Stimulated activated CD4-positive, alpha-beta T cell treated with anti-CD3 and anti-CD28 coated beads, Interleukin-2, amount 100 ng/mL, for 48 hours (primary cell): ENCODE measurements at regions not wholly inside any gene's neighbourhood (a gene's known extent, or its start where the extent isn't known, plus 50 kb on each side); places are given as distances from the start of the nearest gene placed in this dataset.
"Not testable (repeated sequence)": the region's sequence is repeated elsewhere in the genome, so short reads cannot be mapped to it uniquely, and the experiment has no call there.

Experiments used
- DNase-seq, 2 donors: peaks; one replicate each; pipeline ENCODE4 v3.0.0-alpha.2; 2020

DNA sequence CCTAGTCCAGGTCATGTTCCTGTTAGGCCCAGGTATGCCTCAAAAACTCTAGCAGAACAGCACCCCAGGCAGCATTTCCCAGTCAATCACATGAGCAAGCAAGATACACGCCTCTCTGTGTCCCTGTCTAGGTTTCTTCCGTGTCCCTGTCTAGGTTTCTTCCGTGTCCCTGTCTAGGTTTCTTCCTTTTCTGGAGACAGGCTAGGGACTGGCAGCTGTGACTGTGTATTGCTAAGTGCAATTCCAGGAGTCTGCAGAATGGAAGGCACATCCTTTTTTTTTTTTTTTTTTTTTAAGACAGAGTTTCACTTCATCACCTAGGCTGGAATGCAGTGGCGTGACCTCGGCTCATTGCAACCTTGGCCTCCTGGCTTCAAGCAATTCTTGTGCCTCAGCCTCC is 77.6 kb downstream of the SETD4 start:
- no peak for DNase-seq

DNA sequence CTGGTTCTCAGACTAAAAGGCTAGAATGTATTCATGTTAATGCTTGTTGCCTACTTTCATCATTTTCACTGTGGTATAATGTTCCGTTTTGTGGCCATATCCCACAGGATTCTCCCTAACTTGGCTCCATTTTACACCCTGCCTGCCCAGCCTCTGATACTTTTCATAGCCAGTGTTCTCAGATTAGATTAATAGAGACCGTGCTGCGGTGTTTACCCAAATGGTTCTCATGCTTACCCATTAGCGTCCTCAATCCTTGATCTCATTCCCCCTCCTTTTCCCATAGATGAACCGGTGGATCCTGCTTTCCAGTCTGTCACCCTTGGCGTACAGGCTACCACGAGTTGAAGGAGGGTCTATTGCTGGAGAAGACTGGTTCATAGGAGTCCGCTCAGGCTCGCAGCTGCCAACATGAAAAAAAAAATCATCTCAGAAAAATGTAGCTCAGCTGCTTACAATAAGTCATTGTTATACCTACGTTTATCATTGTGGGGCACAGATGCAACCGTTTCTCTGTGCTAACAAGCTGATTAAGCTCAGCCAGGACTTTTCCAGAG is 78.7 kb downstream of the SETD4 start:
- DNase-seq: no peak

GRCh38 chr21:35980821-35981220 is 79.5 kb downstream of the SETD4 start:
- no peak for DNase-seq

DNA sequence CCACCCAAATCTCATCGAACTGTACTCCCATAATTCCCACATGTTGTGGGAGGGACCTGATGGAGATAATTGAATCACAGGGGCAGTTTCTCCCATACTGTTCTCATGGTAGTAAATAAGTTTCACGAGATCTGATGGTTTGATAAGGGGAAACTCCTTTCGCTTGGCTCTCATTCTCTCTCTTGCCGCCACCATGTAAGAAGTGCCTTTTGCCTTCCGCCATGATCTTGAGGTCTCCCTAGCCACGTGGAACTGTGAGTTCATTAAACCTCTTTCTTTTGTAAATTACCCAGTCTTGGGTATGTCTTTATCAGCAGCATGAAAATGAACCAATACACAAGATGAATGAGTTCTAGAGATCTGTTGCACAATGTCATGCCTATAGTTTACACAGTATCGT is 82.5 kb downstream of the SETD4 start:
- DNase-seq: not testable (repeated sequence)

DNA sequence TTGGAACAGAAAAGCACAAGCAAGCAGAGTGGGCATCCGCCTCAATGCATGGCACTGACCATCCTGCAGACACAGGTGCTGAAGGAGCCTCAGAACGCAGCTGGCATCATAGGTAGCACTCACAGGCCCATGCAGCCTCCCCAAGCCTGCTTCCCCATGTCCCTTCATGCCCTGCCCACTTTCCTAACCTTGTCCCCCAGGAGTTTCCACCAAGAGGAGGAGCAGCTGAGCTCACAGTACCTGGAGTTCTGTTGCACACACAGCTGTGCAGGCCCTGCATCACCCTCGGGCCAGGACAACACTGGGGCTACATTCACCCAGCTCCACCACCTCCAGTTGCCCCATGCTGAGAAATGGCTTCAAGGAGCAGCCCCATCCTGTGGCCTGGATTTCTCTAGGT is 83.4 kb downstream of the SETD4 start:
- DNase-seq: no peak

GRCh38 chr21:35976481-35976880 is 83.8 kb downstream of the SETD4 start:
- no peak for DNase-seq

GRCh38 chr21:35974775-35975174 is 85.6 kb downstream of the SETD4 start:
- DNase-seq: no peak

GRCh38 chr21:35971824-35972223 is 88.5 kb downstream of the SETD4 start:
- DNase-seq: no peak

DNA sequence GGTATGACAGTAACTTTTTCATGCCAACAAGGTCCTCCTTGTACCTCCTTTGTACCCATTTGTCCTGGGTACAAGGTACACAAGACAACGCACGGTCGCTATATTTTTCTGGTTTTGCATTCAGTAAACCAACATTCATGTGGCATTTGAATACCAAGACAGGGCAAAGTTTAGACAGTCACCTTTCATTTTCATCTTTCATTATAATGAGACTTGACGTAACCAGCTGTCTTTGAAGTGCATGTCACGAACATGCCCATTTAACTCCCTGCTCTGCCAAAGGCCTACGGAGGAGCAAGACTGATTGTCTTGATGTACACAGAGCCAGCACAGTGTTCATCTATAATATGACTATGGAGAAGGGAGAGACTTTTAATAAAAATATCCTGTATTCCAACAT is 91.0 kb downstream of the SETD4 start:
- DNase-seq: no peak

DNA sequence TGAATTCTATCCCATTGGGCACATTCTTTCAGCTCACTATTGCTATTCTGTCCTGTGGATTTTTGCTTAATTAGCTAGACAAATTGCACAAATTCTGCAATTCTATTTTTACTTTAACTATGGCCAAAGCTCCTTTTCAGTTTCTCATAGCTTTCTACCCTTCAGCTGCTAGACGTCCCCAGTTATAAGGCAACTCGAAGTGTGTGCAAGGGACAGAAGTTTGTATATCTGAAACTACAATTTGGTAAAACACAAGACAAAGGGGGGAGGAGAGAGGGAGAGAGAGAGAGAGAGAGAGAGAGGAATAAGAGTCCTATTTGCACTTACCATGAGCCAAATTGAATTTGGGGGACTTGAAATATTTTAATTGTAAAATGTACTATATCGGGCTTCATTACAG is 91.8 kb downstream of the SETD4 start:
- no peak for DNase-seq

DNA sequence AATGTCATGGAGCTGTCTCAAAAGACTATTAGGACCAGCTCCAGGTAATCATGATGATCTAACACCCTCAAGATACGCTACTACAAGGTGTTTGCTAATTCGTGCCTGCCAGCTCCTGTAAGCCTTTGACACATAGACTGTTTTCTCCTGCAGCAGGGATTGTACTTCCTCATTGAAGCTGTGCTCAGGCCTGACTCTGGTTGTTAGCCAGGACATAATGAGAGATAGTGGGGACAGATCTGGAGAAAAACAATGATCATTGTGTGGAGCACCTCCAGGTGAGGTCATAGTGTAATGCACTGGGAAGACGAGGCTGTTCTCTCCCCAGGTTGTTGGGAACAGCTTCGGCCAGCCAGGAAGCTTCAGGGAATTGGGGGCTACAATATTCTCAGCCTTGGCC is 94.6 kb downstream of the SETD4 start:
- DNase-seq: no peak

DNA sequence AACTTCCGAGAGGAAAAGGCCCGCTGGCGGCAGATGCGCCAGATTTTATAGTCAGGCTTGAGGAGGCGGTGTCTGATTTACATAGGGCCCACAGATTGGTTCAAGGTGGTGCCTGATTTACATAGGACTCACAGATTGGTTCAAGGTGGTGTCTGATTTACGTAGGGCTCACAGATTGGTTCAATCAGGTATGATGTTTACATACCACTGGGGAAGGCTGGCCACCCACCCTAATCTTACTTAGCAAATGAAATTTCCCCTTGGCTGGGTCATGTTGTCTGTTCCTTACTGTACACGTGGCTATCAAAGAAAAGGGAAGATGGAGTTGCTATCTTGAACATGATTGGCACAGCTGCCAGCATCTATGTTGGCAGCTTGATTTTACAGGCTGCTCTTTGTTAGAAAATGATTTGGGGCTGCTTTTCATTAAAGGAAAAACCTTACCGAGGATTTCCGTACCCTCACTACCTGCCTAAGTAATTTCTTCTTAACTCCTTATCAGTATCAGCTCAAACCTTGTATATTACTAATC is 96.3 kb downstream of the SETD4 start:
- DNase-seq: no peak

DNA sequence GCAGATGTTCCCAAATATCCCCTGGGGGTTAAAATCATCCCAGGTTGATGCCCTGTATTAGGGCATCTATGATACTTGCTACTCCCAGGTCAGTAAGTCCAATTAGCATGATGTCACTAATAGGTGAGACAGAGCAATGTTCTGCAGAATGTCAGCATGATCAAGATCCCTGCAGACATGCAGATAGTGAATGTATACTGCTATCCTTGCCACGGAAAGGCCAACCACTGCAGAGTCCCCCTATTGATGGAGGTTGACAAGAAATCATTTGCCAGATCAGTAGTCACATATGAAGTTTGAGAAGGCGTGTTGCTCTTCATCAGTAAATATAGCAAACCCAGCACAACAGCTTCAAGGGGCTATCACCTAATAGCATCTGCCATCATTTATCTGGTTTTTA is 97.4 kb downstream of the SETD4 start:
- DNase-seq: no peak

DNA sequence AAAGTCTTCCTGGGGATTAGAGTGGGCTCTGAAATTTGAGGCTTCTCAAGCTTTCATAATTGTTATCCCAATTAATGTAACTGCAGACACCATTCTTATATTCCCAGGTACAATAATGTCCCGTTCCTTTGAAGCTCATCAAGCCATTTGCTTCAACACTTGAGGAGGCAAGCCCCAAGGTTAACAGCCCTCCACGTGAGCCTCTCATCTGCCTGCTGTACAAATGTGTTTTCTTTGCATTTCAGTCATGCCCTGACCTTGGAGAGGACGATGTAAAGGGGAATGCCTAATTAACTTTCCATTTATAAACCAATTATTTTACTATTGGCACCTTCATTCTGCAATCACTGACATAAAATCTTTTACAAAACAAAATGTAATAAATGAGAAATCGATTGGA is 106.3 kb downstream of the SETD4 start:
- no peak for DNase-seq

- DNase-seq: no peak
These were observed 106.7 kb downstream of the SETD4 start for GRCh38 chr21:35953597-35953996.

DNA sequence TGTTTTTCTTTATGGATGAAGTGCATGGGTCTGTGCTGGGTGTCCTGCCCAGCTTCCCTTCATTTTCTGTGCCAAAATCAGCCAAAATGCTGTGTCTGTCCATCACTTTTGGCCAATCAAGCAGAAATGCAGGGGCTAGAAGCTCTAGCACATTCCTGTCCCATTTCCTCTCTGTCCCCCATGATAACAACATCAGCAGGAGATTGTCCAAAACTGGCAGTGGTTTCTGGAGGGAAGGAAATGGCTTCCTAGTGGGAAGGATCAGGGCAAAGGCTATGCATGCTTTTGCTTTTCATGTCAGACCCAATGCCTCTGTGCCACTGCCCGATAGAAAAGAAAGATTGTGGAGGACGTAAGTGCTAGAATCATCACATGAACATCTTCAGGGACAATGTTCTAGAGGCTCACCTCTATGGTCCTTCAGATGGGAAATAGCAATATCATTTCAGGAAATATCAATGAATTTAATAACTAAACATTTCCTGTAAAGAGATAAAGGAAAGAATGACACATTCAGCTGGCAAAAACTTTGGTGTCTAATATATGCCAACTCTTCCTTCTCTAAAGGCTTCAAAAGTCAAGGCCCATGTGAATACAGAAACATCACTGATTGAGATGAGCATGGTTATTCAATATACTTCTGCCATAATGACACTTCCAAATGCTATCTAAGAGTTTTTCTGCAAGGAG is 107.5 kb downstream of the SETD4 start:
- DNase-seq: no peak

DNA sequence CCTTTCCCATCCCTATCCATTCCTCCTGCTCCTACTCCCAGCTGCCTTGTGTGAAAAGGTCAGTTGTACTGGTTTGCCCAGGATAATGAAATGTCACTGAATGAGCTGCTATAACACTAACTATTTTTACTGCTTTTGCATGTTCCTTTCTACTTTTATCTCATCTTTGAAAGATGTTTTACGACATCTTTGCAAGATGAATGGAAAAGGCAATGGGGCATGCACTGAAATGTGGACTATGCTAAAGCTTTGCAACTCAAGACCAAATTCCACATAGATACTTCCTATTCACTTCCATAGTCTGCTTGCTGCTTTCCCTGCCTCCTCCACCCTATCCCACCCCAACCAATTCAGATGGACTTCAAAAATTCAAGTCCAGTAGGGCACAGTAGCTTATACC is 111.3 kb downstream of the SETD4 start:
- DNase-seq: no peak

DNA sequence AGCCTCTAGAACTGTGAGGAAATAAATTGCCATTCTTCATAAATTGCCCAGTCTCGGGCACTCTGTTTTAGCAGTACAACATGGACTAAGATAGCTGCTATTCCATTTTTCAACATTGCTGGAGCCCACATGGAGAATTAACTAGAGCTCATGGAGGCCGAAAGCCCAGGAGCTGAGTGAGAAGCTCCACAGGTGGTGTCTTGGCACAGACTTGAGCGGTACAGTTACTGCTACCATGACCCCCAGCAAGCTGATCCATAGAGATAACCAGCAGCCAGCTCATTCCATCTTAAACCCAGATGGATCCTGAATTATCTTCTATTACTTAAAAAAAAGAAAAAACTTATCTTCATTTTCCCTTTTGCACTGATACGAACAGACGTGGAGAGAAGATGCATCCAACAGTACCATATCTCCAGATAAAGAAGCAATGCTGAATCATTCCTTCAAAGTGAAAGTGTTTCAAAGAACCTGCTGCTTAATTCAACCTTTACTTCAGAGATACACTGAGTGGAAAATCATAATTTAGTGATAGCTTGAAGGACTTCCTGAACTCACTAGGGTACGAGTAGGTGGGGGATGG is 115.1 kb downstream of the SETD4 start:
- DNase-seq: no peak

DNA sequence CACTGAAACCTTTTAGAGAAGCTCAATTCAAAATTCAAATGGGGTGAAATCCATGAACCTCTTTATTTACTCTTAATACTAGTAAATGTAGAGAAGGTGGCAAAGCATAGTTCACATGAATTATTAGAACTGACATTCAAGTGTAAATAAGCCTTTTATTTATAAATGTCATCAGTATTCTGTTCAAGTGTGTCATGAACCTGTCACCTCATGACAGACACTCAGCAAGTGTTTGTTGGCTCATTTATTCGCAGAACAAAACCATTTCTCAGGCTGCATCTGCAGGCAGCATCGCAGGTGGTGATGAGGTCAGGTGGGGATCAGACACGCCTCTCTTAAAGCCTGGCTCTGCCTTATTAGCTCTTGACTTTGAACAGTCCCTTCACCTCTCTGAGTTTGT is 116.6 kb downstream of the SETD4 start:
- DNase-seq: no peak

DNA sequence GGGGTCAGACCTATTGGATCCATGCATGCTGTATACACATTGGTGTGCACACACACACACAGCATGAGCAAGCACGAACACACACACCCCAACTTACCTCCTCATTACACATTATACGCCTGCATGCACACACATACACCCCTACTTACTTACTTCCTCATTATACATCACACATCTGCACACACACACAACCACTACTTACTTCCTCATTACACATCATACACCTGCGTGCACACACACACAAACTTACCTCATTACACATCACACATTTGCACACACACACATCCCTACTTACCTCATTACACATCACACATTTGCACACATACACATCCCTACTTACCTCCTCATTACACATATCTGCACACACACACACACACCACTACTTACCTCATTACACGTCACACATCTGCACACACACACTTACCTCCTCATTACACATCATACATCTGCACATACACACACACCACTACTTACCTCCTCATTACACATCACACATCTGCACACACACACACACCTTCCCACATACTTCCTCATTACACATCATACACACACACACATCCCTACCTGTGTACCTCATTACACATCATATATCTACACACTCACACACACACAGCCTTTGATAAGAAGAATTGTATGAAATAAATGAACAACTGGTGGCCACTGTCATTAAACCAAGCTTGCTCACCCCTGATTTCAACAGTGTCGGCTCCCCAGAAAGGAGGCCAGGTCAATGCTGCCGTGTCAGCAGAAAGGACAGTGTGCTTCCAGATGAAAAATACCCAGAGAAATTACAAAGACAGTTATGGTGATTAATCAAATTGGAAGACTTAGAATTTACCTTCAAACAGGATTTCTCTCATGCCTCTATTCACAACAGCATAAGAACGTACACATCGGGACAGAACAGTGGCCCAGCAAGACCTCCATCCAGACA is 117.8 kb downstream of the SETD4 start:
- DNase-seq: no peak

- no peak for DNase-seq
These were observed 120.0 kb downstream of the SETD4 start for GRCh38 chr21:35940074-35940927.

GRCh38 chr21:35938446-35938845 is 121.9 kb downstream of the SETD4 start:
- no peak for DNase-seq
